ENCODE measurements at regions not wholly inside any gene's neighbourhood (a gene's known extent, or its start where the extent isn't known, plus 50 kb on each side); places are given as distances from the start of the nearest gene placed in this dataset.

DNA sequence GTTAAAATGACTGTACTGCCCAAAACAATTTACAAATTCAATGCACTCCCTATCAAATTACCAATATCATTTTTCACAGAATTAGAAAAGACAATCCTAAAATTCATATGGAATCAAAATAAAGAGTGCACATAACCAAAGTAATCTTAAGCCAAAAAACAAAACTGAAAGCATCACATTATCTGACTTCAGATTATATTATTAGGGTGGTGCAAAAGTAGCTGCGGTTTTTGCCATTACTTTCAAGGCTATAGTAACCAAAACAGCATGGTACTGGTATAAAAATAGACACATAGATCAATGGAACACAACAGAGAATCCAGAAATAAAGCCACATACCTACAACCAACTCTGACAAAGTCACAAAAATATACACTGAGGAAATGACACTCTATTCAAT, 396.6 kb downstream of the EIPR1 start:
- no peak overlapping the region for H2AFZ ChIP-seq (ENCODE audit: low read depth, low read length, poor library complexity, severe bottlenecking)
- no peaks in the 10 kb centered on the region for H3K36me3 ChIP-seq (ENCODE audit: control insufficient read depth in 1 of 2, insufficient read depth in 2 of 2, low read length in 2 of 2)
- no peaks in the 10 kb centered on the region for H4K20me1 ChIP-seq (ENCODE audit: insufficient read depth)
- TF ChIP-seq SP1 (IDR thresholded peaks at IDR 0.05; ENCODE audit: low read depth) (no peak), EZH2phosphoT487 (IDR thresholded peaks at IDR 0.05; ENCODE audit: borderline replicate concordance) (no peak), YY1 (IDR thresholded peaks at IDR 0.05; ENCODE audit: extremely low read depth, insufficient replicate concordance, low read depth, low read length) (no peak), ZNF274 (IDR thresholded peaks at IDR 0.05; ENCODE audit: low read depth, low read length) (no peak), ZFX (IDR thresholded peaks at IDR 0.05) (no peak), POLR2A (IDR thresholded peaks at IDR 0.05; ENCODE audit: borderline replicate concordance, extremely low read depth, insufficient read depth, insufficient read length) (no peak), CEBPB (IDR thresholded peaks at IDR 0.05; ENCODE audit: low read depth) (no peak), CBX3 (IDR thresholded peaks at IDR 0.05; ENCODE audit: low read depth) (no peak), REST (IDR thresholded peaks at IDR 0.05; ENCODE audit: low read depth) (no peak), EGR1 (IDR thresholded peaks at IDR 0.05; ENCODE audit: low read depth) (no peak), TCF7L2 (IDR thresholded peaks at IDR 0.05; ENCODE audit: borderline replicate concordance, extremely low read depth, insufficient read depth, insufficient read length) (no peak), SIN3A (IDR thresholded peaks at IDR 0.05; ENCODE audit: low read depth) (no peak), EZH2 (IDR thresholded peaks at IDR 0.05) (no peak), SRF (IDR thresholded peaks at IDR 0.05; ENCODE audit: low read depth) (no peak)
- CTCF ChIA-PET: no interaction called here
- BruUV-seq (replicated peaks): no TSS peak
- intact Hi-C loops (cut with micrococcal nuclease): no loop called here
- no peaks in the 10 kb centered on the region for H3K9me2 ChIP-seq (ENCODE audit: insufficient read depth)
- no peaks in the 10 kb centered on the region for H3K4me1 ChIP-seq (ENCODE audit: control insufficient read depth in 1 of 2, insufficient read depth in 2 of 2, low read length in 2 of 2)
- RAD21 ChIA-PET (ENCODE audit: low non-redundant PET in 1 of 2, low total read pairs in 2 of 2, uncharacterized antibody in 2 of 2, unreplicated experiment in 2 of 2): no interaction called here
- no peaks in the 10 kb centered on the region for H3K9me3 ChIP-seq (ENCODE audit: control insufficient read depth in 1 of 2, insufficient read depth in 1 of 2, low read depth in 1 of 2, low read length in 2 of 2)
- ATAC-seq (no peak), DNase-seq (ENCODE audit: low read depth, low spot score) (no peak)
- peaks cover under 1% of the 10 kb centered on the region; the same call in 1 of the 2 replicates for H3K27me3 ChIP-seq (ENCODE audit: insufficient read depth, low read length)
- no peaks in the 10 kb centered on the region for H3K79me2 ChIP-seq (ENCODE audit: insufficient read depth, low read length)
- no peak overlapping the region for H3K27ac ChIP-seq (ENCODE audit: low read depth, low read length)
- H3K9ac ChIP-seq (ENCODE audit: low read length): no peak overlapping the region
- POLR2A ChIA-PET: no interaction called here
- no peak overlapping the region for H3K4me3 ChIP-seq (replicated peaks in 1 of 2; ENCODE audit: low read depth in 1 of 2, low read length in 2 of 2)
- H3K4me2 ChIP-seq (ENCODE audit: low read length): no peak overlapping the region

Data from HCT116 (cell line).